H1 (cell line): ENCODE measurements at regions not wholly inside any gene's neighbourhood (a gene's known extent, or its start where the extent isn't known, plus 50 kb on each side); places are given as distances from the start of the nearest gene placed in this dataset.

Source experiments
- CTCF ChIA-PET: fragments of 300-600 bp; sonication (Branson Sonifier 250); formaldehyde crosslinking; loops from one replicate; lab custom pipeline; 2021; ENCODE audit not compliant: partially characterized antibody; lab: Charles Lee
- POLR2A ChIA-PET: fragments of 300-600 bp; sonication (Branson Sonifier 250); formaldehyde crosslinking; loops from one replicate; lab custom pipeline; 2021; ENCODE audit warnings: inconsistent platforms; ENCODE audit not compliant: partially characterized antibody; lab: Charles Lee
- DNase-seq, 2 experiments: peaks; one replicate each; pipeline versions ENCODE4 v3.0.0 to v3.0.0-alpha.2; 2010 to 2022; ENCODE audit warnings: low spot score in 2 of 2, low read depth in 1 of 2, mixed read lengths in 1 of 2
- FAIRE-seq: peaks from 2 replicates; lab custom pipeline; 2011; peaks lifted over from hg19 to GRCh38; lab: Jason Lieb, UNC
- H2AFZ ChIP-seq: 2 replicates; pipeline ENCODE4 v1.8.1; 2012; ENCODE audit warnings: low read length, inconsistent platforms
- H2AK5ac ChIP-seq: 2 replicates; pipeline ENCODE4 v1.6.1; 2013; ENCODE audit warnings: low read depth, low read length
- H2BK120ac ChIP-seq: replicated peaks from 2 replicates; pipeline ENCODE3; 2013; ENCODE audit warnings: low read depth, low read length, inconsistent platforms
- H2BK12ac ChIP-seq: 2 replicates; pipeline ENCODE4 v1.6.1; 2013; ENCODE audit warnings: low read depth, low read length
- H2BK15ac ChIP-seq: 2 replicates; pipeline ENCODE4 v1.6.1; 2013; ENCODE audit warnings: low read length
- H2BK20ac ChIP-seq: 2 replicates; pipeline ENCODE4 v1.6.1; 2013; ENCODE audit warnings: low read length
- H2BK5ac ChIP-seq: 2 replicates; pipeline ENCODE4 v1.6.1; 2013; ENCODE audit warnings: low read depth, low read length
- H3K14ac ChIP-seq: 2 replicates; pipeline ENCODE4 v1.6.1; 2013; ENCODE audit warnings: inconsistent platforms; ENCODE audit not compliant: insufficient read length
- H3K18ac ChIP-seq: 2 replicates; pipeline ENCODE4 v1.6.1; 2013; ENCODE audit warnings: low read length; ENCODE audit errors: extremely low read depth
- H3K23ac ChIP-seq: 2 replicates; pipeline ENCODE4 v1.6.1; 2013; ENCODE audit warnings: inconsistent platforms; ENCODE audit not compliant: insufficient read length
- H3K23me2 ChIP-seq: 2 replicates; pipeline ENCODE4 v1.6.1; 2013; ENCODE audit warnings: low read depth, low read length
- H3K27ac ChIP-seq: 2 replicates; pipeline ENCODE4 v1.6.1; 2011; ENCODE audit warnings: low read depth, low read length, inconsistent platforms
- H3K27me3 ChIP-seq, 4 experiments: replicated peaks in 1 of 4; 1 replicate in 1 of 4; 2 replicates in 3 of 4; pipeline versions ENCODE4 v1.6.1 to v1.8.1; 2011 to 2013; ENCODE audit warnings: low read length in 3 of 4, mild to moderate bottlenecking in 3 of 4, inconsistent platforms in 2 of 4, mixed read lengths in 2 of 4, moderate library complexity in 1 of 4; ENCODE audit not compliant: control insufficient read depth in 3 of 4, insufficient read depth in 3 of 4; ENCODE audit errors: extremely low read depth in 1 of 4
- H3K36me3 ChIP-seq, 4 experiments: 2 replicates each; pipeline versions ENCODE4 v1.6.1 to v1.8.1; 2011 to 2013; ENCODE audit warnings: mild to moderate bottlenecking in 4 of 4, low read length in 3 of 4, moderate library complexity in 2 of 4, control low read depth in 1 of 4, inconsistent platforms in 1 of 4; ENCODE audit not compliant: insufficient read depth in 4 of 4, control insufficient read depth in 2 of 4
- H3K4ac ChIP-seq: replicated peaks from 2 replicates; pipeline ENCODE3; 2013; ENCODE audit warnings: low read length, low read depth, mixed read lengths, inconsistent platforms; ENCODE audit not compliant: insufficient read length
- H3K4me1 ChIP-seq, 4 experiments: replicated peaks in 1 of 4; 1 replicate in 1 of 4; 2 replicates in 3 of 4; pipeline versions ENCODE4 v1.6.1 to v1.8.1; 2011 to 2013; ENCODE audit warnings: low read length in 3 of 4, inconsistent platforms in 2 of 4, mixed read lengths in 1 of 4; ENCODE audit not compliant: insufficient read depth in 4 of 4, control insufficient read depth in 3 of 4
- H3K4me2 ChIP-seq, 2 experiments: 2 replicates each; pipeline versions ENCODE4 v1.6.1 to v1.8.1; 2011 to 2013; ENCODE audit warnings: low read depth in 2 of 2, low read length in 2 of 2, control low read depth in 1 of 2, inconsistent platforms in 1 of 2, mild to moderate bottlenecking in 1 of 2; ENCODE audit not compliant: insufficient read depth in 1 of 2
- H3K4me3 ChIP-seq, 4 experiments: fragments of 200-600, 300-600 bp in 1 of 4; sonication (generic), shearing (Covaris generic), sonication (Bioruptor Twin) in 1 of 4; 2 replicates each; pipeline versions ENCODE4 v1.5.1 to v1.8.1; 2011 to 2016; ENCODE audit warnings: low read length in 4 of 4, low read depth in 3 of 4, control low read depth in 2 of 4, inconsistent platforms in 2 of 4, mild to moderate bottlenecking in 2 of 4, mixed read lengths in 1 of 4, moderate library complexity in 1 of 4; ENCODE audit not compliant: insufficient read depth in 2 of 4; ENCODE audit errors: extremely low read depth in 1 of 4
- H3K56ac ChIP-seq: replicated peaks from 2 replicates; pipeline ENCODE3; 2013; ENCODE audit warnings: low read depth, mild to moderate bottlenecking, mixed read lengths, low read length, inconsistent platforms; ENCODE audit not compliant: insufficient read length
- H3K79me1 ChIP-seq: 2 replicates; pipeline ENCODE4 v1.6.1; 2013; ENCODE audit warnings: low read depth, low read length, control low read depth
- H3K79me2 ChIP-seq, 2 experiments: 2 replicates each; pipeline versions ENCODE4 v1.6.1 to v1.8.1; 2012 to 2013; ENCODE audit warnings: low read length in 2 of 2, mild to moderate bottlenecking in 2 of 2, inconsistent platforms in 1 of 2; ENCODE audit not compliant: insufficient read depth in 2 of 2, control insufficient read depth in 1 of 2
- H3K9ac ChIP-seq, 4 experiments: replicated peaks in 1 of 4; 1 replicate in 1 of 4; 2 replicates in 3 of 4; pipeline versions ENCODE4 v1.6.1 to v1.8.1; 2011 to 2013; ENCODE audit warnings: low read depth in 3 of 4, low read length in 3 of 4, control low read depth in 2 of 4, mild to moderate bottlenecking in 2 of 4, moderate library complexity in 2 of 4, inconsistent platforms in 1 of 4; ENCODE audit errors: extremely low read depth in 1 of 4
- H3K9me3 ChIP-seq, 2 experiments: 2 replicates each; pipeline versions ENCODE4 v1.6.1 to v1.8.1; 2012 to 2013; ENCODE audit warnings: mild to moderate bottlenecking in 2 of 2, moderate library complexity in 2 of 2, control low read depth in 1 of 2, inconsistent platforms in 1 of 2, low read depth in 1 of 2, low read length in 1 of 2, mixed read lengths in 1 of 2; ENCODE audit not compliant: insufficient read depth in 2 of 2
- H4K20me1 ChIP-seq, 2 experiments: replicated peaks in 1 of 2; 2 replicates each; pipeline versions ENCODE3 to v1.8.1; 2011 to 2013; ENCODE audit warnings: inconsistent platforms in 2 of 2, low read length in 2 of 2, mild to moderate bottlenecking in 1 of 2; ENCODE audit not compliant: insufficient read depth in 2 of 2, control insufficient read depth in 1 of 2
- H4K5ac ChIP-seq: 2 replicates; pipeline ENCODE4 v1.6.1; 2013; ENCODE audit warnings: low read length, low read depth, mixed read lengths, inconsistent platforms; ENCODE audit not compliant: insufficient read length
- H4K8ac ChIP-seq: 2 replicates; pipeline ENCODE4 v1.8.0; 2013; ENCODE audit warnings: mild to moderate bottlenecking, moderate library complexity, low read length, inconsistent platforms; ENCODE audit not compliant: insufficient read depth; ENCODE audit errors: extremely low read depth
- H4K91ac ChIP-seq: replicated peaks from 2 replicates; pipeline ENCODE3; 2013; ENCODE audit warnings: low read length, mixed read lengths, inconsistent platforms; ENCODE audit not compliant: insufficient read length
- BCL11A ChIP-seq, 2 experiments: IDR thresholded peaks; one replicate each; pipeline ENCODE4 v1.6.1; 2011; ENCODE audit warnings: low read depth in 2 of 2, low read length in 2 of 2, mild to moderate bottlenecking in 2 of 2
- CREB1 ChIP-seq: IDR thresholded peaks from 2 replicates; pipeline ENCODE4 v1.6.1; 2012; ENCODE audit warnings: inconsistent platforms
- CTBP2 ChIP-seq: IDR thresholded peaks from 2 replicates; pipeline ENCODE4 v1.7.0; 2011; ENCODE audit warnings: borderline replicate concordance, mild to moderate bottlenecking, moderate library complexity, mixed read lengths, low read length; ENCODE audit not compliant: insufficient read depth, insufficient read length
- EP300 ChIP-seq, 2 experiments: IDR thresholded peaks; 1 replicate in 1 of 2; 2 replicates in 1 of 2; pipeline ENCODE4 v1.6.1; 2011 to 2012; ENCODE audit warnings: low read depth in 2 of 2, low read length in 2 of 2, mild to moderate bottlenecking in 2 of 2, borderline replicate concordance in 1 of 2, inconsistent platforms in 1 of 2, moderate library complexity in 1 of 2
- KDM1A ChIP-seq: fragments of 200-600, 300-600 bp; sonication (generic); IDR thresholded peaks from 2 replicates; pipeline ENCODE4 v1.7.1; 2016; ENCODE audit warnings: mild to moderate bottlenecking, low read length, borderline replicate concordance
- PHF8 ChIP-seq: fragments of 200-600 bp; sonication (generic); conservative IDR thresholded peaks from 2 replicates; pipeline ENCODE4 v1.7.1; 2012; ENCODE audit warnings: low read depth, mild to moderate bottlenecking, inconsistent platforms, low read length, moderate library complexity
- SAP30 ChIP-seq: fragments of 300-600 bp; sonication (generic); IDR thresholded peaks from 2 replicates; pipeline ENCODE4 v1.7.1; 2012; ENCODE audit warnings: low read length, moderate library complexity, mild to moderate bottlenecking, inconsistent platforms; ENCODE audit not compliant: insufficient read depth, insufficient replicate concordance
- YY1 ChIP-seq: IDR thresholded peaks from 2 replicates; pipeline ENCODE4 v1.6.1; 2011; ENCODE audit warnings: low read depth, mild to moderate bottlenecking, low read length
- ZNF274 ChIP-seq: IDR thresholded peaks from 2 replicates; pipeline ENCODE4 v1.7.0; 2012; ENCODE audit warnings: low read length, borderline replicate concordance; ENCODE audit errors: extremely low read depth
- WGBS, 2 experiments: shearing (Covaris generic) in 1 of 2; methylation state at CpG; one replicate each; pipeline versions ENCODE4 v1.1.6 to v1.1.7; 2013 to 2015; ENCODE audit warnings: low lambda C conversion rate in 2 of 2, mixed read lengths in 2 of 2, inconsistent platforms in 1 of 2, low coverage in 1 of 2, missing lambda C conversion rate in 1 of 2; ENCODE audit not compliant: insufficient replicate concordance in 2 of 2, insufficient coverage in 1 of 2, insufficient read length in 1 of 2; ENCODE audit errors: extremely low coverage in 1 of 2, missing lambda C conversion rate in 1 of 2; 5-methylcytosine and 5-hydroxymethylcytosine counted together
- TF ChIP-seq, protein P1 (sequence below), 3 experiments: IDR thresholded peaks; 1 replicate in 2 of 3; 2 replicates in 1 of 3; pipeline versions ENCODE4 v1.5.1 to v1.6.1; 2011; ENCODE audit warnings: low read length in 3 of 3, mild to moderate bottlenecking in 3 of 3, inconsistent platforms in 2 of 3, low read depth in 1 of 3, moderate library complexity in 1 of 3; ENCODE audit not compliant: insufficient read depth in 1 of 3; ENCODE audit errors: control extremely low read depth in 1 of 3
- TF ChIP-seq, protein P2 (sequence below): IDR thresholded peaks from 2 replicates; pipeline ENCODE4 v1.6.1; 2012; ENCODE audit warnings: inconsistent platforms

DNA sequence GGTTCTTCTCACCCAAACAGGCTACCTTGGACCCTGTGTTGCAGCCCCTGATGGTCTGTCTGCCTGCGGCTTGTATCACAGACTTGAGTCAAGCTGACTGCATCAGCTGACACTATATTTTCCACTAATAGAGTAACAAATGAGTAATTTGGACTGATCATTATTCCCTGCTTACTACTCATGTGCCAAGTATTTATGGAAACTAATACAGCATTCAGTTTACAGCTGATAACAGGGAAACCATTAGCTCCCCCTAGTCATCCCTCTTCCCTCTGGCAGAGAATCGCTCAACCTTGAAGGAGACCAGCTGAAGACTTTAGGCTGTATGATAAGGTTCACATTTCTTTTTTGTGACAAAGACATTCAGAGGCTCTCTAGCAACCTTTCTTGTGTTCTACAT, 116.6 kb upstream of the SYT6 start:
- FAIRE-seq (no peak), DNase-seq (no peak)
- no peak overlapping the region for H2AK5ac ChIP-seq
- H4K91ac ChIP-seq = no peak overlapping the region
- H3K4me2 ChIP-seq = no peak overlapping the region
- no peaks in the 10 kb centered on the region for H3K36me3 ChIP-seq
- 87% methylated on average over 2 of the region's 2 CpGs; no CpG with 5 or more reads in 1 of the 2 experiments for WGBS, 2 experiments
- no peaks in the 10 kb centered on the region for H3K4me1 ChIP-seq
- no peak overlapping the region for H2BK20ac ChIP-seq
- H3K4me3 ChIP-seq = no peak overlapping the region
- no peak overlapping the region for H3K23ac ChIP-seq
- H3K9ac ChIP-seq = no peak overlapping the region
- H4K5ac ChIP-seq = no peak overlapping the region
- H2AFZ ChIP-seq = no peak overlapping the region
- H3K18ac ChIP-seq = no peak overlapping the region
- CTCF ChIA-PET = interaction anchor here (1.0 to 4.1 kb wide), 3 partner anchors 9 to 14 kb away, joined by 3 to 32 read pairs (median 4); no protein-coding TSS in a partner anchor
- no peaks in the 10 kb centered on the region for H3K79me1 ChIP-seq
- H2BK15ac ChIP-seq = no peak overlapping the region
- no peaks in the 10 kb centered on the region for H3K9me3 ChIP-seq
- POLR2A ChIA-PET = no interaction called here
- H3K14ac ChIP-seq = no peak overlapping the region
- no peaks in the 10 kb centered on the region for H3K23me2 ChIP-seq
- H3K56ac ChIP-seq = no peak overlapping the region
- no peaks in the 10 kb centered on the region for H4K20me1 ChIP-seq
- H3K27ac ChIP-seq = no peak overlapping the region
- H2BK5ac ChIP-seq = no peak overlapping the region
- H3K79me2 ChIP-seq = no peaks in the 10 kb centered on the region
- H3K4ac ChIP-seq = no peak overlapping the region
- H3K27me3 ChIP-seq = no peaks in the 10 kb centered on the region
- H2BK120ac ChIP-seq = no peak overlapping the region
- no peak overlapping the region for H4K8ac ChIP-seq
- no peak overlapping the region for H2BK12ac ChIP-seq
- TF ChIP-seq ZNF274 (no peak), CREB1 (no peak), EP300 (IDR thresholded peaks at IDR 0.05; ENCODE audit: borderline replicate concordance in 1 of 2, low read depth in 2 of 2, low read length in 2 of 2) (no peak), YY1 (no peak), CTBP2 (no peak), PHF8 (no peak), BCL11A (IDR thresholded peaks at IDR 0.05; ENCODE audit: low read depth in 2 of 2, low read length in 2 of 2) (no peak), KDM1A (no peak), SAP30 (no peak)
- TF ChIP-seq, protein P1, sequence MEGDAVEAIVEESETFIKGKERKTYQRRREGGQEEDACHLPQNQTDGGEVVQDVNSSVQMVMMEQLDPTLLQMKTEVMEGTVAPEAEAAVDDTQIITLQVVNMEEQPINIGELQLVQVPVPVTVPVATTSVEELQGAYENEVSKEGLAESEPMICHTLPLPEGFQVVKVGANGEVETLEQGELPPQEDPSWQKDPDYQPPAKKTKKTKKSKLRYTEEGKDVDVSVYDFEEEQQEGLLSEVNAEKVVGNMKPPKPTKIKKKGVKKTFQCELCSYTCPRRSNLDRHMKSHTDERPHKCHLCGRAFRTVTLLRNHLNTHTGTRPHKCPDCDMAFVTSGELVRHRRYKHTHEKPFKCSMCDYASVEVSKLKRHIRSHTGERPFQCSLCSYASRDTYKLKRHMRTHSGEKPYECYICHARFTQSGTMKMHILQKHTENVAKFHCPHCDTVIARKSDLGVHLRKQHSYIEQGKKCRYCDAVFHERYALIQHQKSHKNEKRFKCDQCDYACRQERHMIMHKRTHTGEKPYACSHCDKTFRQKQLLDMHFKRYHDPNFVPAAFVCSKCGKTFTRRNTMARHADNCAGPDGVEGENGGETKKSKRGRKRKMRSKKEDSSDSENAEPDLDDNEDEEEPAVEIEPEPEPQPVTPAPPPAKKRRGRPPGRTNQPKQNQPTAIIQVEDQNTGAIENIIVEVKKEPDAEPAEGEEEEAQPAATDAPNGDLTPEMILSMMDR (IDR thresholded peaks at IDR 0.05; ENCODE audit: control extremely low read depth in 1 of 3, insufficient read depth in 1 of 3, low read depth in 1 of 3, low read length in 3 of 3) = no peak
- TF ChIP-seq, protein P2, sequence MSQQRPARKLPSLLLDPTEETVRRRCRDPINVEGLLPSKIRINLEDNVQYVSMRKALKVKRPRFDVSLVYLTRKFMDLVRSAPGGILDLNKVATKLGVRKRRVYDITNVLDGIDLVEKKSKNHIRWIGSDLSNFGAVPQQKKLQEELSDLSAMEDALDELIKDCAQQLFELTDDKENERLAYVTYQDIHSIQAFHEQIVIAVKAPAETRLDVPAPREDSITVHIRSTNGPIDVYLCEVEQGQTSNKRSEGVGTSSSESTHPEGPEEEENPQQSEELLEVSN = no peak
